ENCODE measurements at regions not wholly inside any gene's neighbourhood (a gene's known extent, or its start where the extent isn't known, plus 50 kb on each side); places are given as distances from the start of the nearest gene placed in this dataset.

DNA sequence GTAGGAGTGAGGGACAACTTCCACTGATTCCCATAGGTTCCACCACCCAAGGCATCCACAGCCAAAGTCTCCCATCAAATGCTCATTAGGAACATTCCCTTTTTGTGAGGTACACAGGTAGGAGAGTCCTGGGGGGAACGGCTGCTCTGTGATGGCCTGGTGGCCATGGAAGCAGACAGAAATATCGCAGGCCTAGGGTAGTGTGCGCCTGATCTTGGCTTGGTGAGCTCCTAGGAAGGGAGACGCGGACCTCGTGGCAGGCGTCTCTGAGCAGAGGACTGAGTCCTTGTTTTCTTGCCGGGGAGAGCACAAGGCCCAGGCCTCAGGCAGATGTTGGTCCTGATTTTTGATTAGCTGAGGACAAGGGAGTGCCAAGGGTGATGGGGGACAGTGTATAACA lies 99.5 kb downstream of the SNRPN start:
- intact Hi-C loops (cut with micrococcal nuclease; ENCODE audit: unreplicated experiment), result no loop called here
- no peak overlapping the region for H3K4me3 Mint-ChIP-seq (ENCODE audit: unreplicated experiment)
- Histone ChIP-seq H3K9me3 (peaks cover 87% of the 10 kb centered on the region), H3K27me3 (replicated peaks; ENCODE audit: control insufficient read depth, insufficient read depth, low read length) (no peaks in the 10 kb centered on the region), H3K4me1 (no peaks in the 10 kb centered on the region), H3K4me3 (ENCODE audit: low read depth, low read length) (no peak overlapping the region), H3K36me3 (ENCODE audit: control insufficient read depth, insufficient read depth, low read length) (peaks cover 11% of the 10 kb centered on the region)
- H3K27ac Mint-ChIP-seq (ENCODE audit: unreplicated experiment), result no peak overlapping the region
- TF ChIP-seq, protein P1, sequence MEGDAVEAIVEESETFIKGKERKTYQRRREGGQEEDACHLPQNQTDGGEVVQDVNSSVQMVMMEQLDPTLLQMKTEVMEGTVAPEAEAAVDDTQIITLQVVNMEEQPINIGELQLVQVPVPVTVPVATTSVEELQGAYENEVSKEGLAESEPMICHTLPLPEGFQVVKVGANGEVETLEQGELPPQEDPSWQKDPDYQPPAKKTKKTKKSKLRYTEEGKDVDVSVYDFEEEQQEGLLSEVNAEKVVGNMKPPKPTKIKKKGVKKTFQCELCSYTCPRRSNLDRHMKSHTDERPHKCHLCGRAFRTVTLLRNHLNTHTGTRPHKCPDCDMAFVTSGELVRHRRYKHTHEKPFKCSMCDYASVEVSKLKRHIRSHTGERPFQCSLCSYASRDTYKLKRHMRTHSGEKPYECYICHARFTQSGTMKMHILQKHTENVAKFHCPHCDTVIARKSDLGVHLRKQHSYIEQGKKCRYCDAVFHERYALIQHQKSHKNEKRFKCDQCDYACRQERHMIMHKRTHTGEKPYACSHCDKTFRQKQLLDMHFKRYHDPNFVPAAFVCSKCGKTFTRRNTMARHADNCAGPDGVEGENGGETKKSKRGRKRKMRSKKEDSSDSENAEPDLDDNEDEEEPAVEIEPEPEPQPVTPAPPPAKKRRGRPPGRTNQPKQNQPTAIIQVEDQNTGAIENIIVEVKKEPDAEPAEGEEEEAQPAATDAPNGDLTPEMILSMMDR (IDR thresholded peaks at IDR 0.05; ENCODE audit: insufficient read depth in 1 of 2, low read depth in 1 of 2, low read length in 1 of 2, severe bottlenecking in 1 of 2, unreplicated experiment in 1 of 2), result no peak
- no peaks in the 10 kb centered on the region for H3K4me1 Mint-ChIP-seq (ENCODE audit: low read depth, unreplicated experiment)
- ChIA-PET POLR2A (no interaction called here), CTCF (no interaction called here)
- H3K9me3 Mint-ChIP-seq (ENCODE audit: unreplicated experiment), result peaks cover 71% of the 10 kb centered on the region
- no peaks in the 10 kb centered on the region for H3K27me3 Mint-ChIP-seq (ENCODE audit: insufficient read depth, unreplicated experiment)
- no TSS peak for BruUV-seq (replicated peaks)
- H3K36me3 Mint-ChIP-seq (ENCODE audit: insufficient read depth, unreplicated experiment), result peaks cover 97% of the 10 kb centered on the region
- no peak for DNase-seq

DNA sequence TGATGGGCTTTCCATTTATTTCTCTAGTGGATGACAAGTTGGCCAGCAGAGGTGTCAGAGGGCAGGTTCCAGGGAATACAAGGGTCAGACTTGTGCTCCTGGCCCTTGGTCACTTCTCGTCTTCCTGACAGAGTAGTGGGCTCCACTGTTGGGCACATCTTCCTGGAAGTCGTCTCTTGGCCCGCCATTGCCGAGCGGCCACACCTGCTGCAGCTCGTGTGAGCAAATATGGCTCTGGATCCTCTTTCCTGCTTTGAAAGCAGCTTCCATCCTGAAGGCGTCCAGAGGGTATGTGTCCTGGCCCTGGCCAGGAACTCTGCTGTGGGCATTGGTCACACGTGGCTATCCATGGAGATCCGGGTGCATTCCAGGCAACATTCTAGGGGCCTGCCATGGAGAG lies 100.2 kb downstream of the SNRPN start:
- no TSS peak for BruUV-seq (replicated peaks)
- no peak for DNase-seq
- TF ChIP-seq, protein P1 (IDR thresholded peaks at IDR 0.05; ENCODE audit: insufficient read depth in 1 of 2, low read depth in 1 of 2, low read length in 1 of 2, severe bottlenecking in 1 of 2, unreplicated experiment in 1 of 2), result no peak
- peaks cover 97% of the 10 kb centered on the region for H3K36me3 Mint-ChIP-seq (ENCODE audit: insufficient read depth, unreplicated experiment)
- H3K4me3 Mint-ChIP-seq (ENCODE audit: unreplicated experiment), result no peak overlapping the region
- ChIA-PET CTCF (no interaction called here), POLR2A (no interaction called here)
- H3K4me3 ChIP-seq (ENCODE audit: low read depth, low read length), result no peak overlapping the region
- no peaks in the 10 kb centered on the region for H3K27me3 Mint-ChIP-seq (ENCODE audit: insufficient read depth, unreplicated experiment)
- H3K36me3 ChIP-seq (ENCODE audit: control insufficient read depth, insufficient read depth, low read length), result peaks cover 11% of the 10 kb centered on the region
- H3K27ac Mint-ChIP-seq (ENCODE audit: unreplicated experiment), result no peak overlapping the region
- no peaks in the 10 kb centered on the region for H3K4me1 Mint-ChIP-seq (ENCODE audit: low read depth, unreplicated experiment)
- H3K27me3 ChIP-seq (replicated peaks; ENCODE audit: control insufficient read depth, insufficient read depth, low read length), result no peaks in the 10 kb centered on the region
- intact Hi-C loops (cut with micrococcal nuclease; ENCODE audit: unreplicated experiment), result no loop called here
- peaks cover 71% of the 10 kb centered on the region for H3K9me3 Mint-ChIP-seq (ENCODE audit: unreplicated experiment)
- no peaks in the 10 kb centered on the region for H3K4me1 ChIP-seq
- H3K9me3 ChIP-seq, result peaks cover 93% of the 10 kb centered on the region

DNA sequence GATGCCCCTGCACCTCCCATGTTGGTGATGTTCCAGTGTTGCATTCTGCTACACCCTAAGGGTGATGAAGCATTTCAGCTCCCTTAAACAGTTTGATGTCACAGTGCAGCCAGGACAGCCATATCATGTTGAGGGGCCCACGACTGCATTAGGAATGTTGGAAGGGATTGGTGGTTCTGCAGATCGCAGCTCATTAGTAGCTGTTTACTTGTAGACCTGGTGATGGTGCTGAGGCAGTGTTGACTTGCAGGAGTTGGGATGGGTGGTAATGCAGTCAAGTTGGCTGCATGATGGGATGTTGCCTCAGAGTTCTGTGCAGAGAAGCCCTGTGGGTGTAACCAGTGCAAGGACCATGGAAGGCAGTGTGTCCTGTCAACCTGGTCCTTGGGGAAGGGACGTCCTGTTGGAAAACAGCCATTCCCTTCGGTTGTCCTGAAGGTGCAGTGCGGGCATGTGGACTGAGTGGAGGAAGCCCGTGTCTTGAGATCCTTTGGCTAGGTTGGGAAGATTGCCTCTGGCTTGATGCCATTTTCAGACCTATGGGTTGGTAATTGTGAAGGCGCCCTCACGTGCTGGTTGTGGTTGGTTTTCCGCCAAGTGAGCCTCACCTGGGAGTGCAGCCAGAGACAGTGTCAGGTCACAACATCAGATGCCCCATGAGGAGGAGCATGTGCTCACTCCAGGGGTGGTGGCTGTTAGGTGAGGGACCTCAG lies 100.7 kb downstream of the SNRPN start:
- DNase-seq, result peak in 1 of 2 experiments; percentile 10
- CTCF ChIA-PET, result no interaction called here
- H3K36me3 Mint-ChIP-seq (ENCODE audit: insufficient read depth, unreplicated experiment), result peaks cover 97% of the 10 kb centered on the region

More for the DNA sequence above, 100.7 kb downstream of the SNRPN start:
- Mint-ChIP-seq H3K4me1 (ENCODE audit: low read depth, unreplicated experiment) (no peaks in the 10 kb centered on the region), H3K9me3 (ENCODE audit: unreplicated experiment) (peaks cover 71% of the 10 kb centered on the region), H3K27ac (ENCODE audit: unreplicated experiment) (no peak overlapping the region), H3K4me3 (ENCODE audit: unreplicated experiment) (no peak overlapping the region), H3K27me3 (ENCODE audit: insufficient read depth, unreplicated experiment) (no peaks in the 10 kb centered on the region)
- Histone ChIP-seq H3K9me3 (peaks cover 95% of the 10 kb centered on the region), H3K4me1 (no peaks in the 10 kb centered on the region), H3K27me3 (replicated peaks; ENCODE audit: control insufficient read depth, insufficient read depth, low read length) (no peaks in the 10 kb centered on the region), H3K36me3 (ENCODE audit: control insufficient read depth, insufficient read depth, low read length) (peaks cover 11% of the 10 kb centered on the region), H3K4me3 (ENCODE audit: low read depth, low read length) (no peak overlapping the region)
- intact Hi-C loops (cut with micrococcal nuclease; ENCODE audit: unreplicated experiment), result no loop called here
- TF ChIP-seq, protein P1 (IDR thresholded peaks at IDR 0.05; ENCODE audit: insufficient read depth in 1 of 2, low read depth in 1 of 2, low read length in 1 of 2, severe bottlenecking in 1 of 2, unreplicated experiment in 1 of 2), result no peak
- POLR2A ChIA-PET, result no interaction called here
- BruUV-seq (replicated peaks), result no TSS peak
